Fibroblast of villous mesenchyme (primary cell): ENCODE measurements at regions not wholly inside any gene's neighbourhood (a gene's known extent, or its start where the extent isn't known, plus 50 kb on each side); places are given as distances from the start of the nearest gene placed in this dataset.
A peak's percentile ranks its signal among the peaks of the same experiment; 100 is the strongest.

ENCODE experiments used
- DNase-seq: peaks from one replicate; pipeline ENCODE4 v3.0.0-alpha.2; 2010; ENCODE audit warnings: low read depth
- H3K4me3 ChIP-seq: 2 replicates; pipeline ENCODE4 v1.5.1; 2011; ENCODE audit warnings: low read depth, mild to moderate bottlenecking, low read length
- TF ChIP-seq, protein P1 (sequence below): IDR thresholded peaks from 2 replicates; pipeline ENCODE4 v1.5.1; 2012; ENCODE audit warnings: low read depth, mild to moderate bottlenecking, low read length; ENCODE audit not compliant: insufficient read depth

DNA sequence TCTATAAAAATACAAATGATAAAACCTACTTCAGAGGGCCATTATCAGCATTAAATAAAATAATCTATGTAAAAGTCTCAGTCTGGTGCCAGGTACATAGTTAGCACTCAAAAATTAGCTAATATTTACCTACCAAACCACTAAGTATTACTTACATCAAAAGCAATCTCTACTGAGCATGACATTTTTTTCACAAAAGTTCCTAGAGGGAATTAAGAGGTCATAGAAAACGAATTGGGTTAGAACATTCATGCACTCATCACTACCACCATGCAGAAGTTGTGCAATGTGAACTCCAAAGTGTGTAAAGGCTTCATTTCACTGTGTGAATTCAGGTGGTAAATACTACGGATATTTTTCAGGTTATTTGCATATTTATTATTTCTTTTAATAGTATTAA lies 209.5 kb upstream of the FGF13 start:
- TF ChIP-seq, protein P1, sequence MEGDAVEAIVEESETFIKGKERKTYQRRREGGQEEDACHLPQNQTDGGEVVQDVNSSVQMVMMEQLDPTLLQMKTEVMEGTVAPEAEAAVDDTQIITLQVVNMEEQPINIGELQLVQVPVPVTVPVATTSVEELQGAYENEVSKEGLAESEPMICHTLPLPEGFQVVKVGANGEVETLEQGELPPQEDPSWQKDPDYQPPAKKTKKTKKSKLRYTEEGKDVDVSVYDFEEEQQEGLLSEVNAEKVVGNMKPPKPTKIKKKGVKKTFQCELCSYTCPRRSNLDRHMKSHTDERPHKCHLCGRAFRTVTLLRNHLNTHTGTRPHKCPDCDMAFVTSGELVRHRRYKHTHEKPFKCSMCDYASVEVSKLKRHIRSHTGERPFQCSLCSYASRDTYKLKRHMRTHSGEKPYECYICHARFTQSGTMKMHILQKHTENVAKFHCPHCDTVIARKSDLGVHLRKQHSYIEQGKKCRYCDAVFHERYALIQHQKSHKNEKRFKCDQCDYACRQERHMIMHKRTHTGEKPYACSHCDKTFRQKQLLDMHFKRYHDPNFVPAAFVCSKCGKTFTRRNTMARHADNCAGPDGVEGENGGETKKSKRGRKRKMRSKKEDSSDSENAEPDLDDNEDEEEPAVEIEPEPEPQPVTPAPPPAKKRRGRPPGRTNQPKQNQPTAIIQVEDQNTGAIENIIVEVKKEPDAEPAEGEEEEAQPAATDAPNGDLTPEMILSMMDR, result no peak
- H3K4me3 ChIP-seq, result no peak overlapping the region
- no peak for DNase-seq

DNA sequence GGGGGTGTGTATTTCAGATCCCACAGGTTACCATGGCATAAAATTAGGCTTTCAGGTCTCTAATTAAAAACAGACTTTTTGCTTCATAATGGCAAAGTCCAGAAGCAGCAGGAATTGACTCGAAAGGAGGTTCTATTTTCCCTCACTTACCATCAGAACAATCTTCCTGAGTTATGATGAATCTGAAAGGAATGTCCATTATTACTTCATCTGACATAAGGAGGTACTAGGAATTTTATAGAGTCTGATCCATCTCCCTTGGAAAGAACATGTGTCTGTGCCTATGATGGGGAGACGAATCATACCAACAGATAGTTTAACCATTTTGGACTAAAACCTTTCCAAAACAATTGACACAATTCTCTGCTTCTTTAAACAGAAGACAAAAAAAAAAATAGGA lies 206.3 kb upstream of the FGF13 start:
- DNase-seq, result peak; percentile 52
- TF ChIP-seq, protein P1, result no peak

DNA sequence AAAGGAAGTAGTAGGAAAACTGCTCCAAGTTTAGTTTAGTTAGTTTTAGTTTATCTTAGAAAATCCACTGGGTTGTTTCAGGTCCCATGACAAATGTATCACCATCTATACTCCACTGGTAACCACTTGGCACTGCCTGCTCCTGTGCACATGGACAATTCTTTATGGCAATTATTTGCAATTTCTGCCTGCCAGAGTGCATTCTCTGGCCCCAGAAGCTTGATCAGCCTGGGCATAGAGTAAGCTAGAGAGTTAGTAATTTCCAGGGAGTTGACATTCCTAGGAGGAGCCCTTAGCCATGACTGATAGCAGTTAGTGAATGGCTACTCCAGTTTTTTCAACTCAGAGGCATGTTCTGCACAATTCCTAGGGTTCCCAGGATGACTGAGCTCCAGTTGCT lies 203.2 kb upstream of the FGF13 start:
- TF ChIP-seq, protein P1, result no peak
- H3K4me3 ChIP-seq, result no peak overlapping the region
- no peak for DNase-seq

More for the DNA sequence above, 206.3 kb upstream of the FGF13 start:
- H3K4me3 ChIP-seq, result no peak overlapping the region

DNA sequence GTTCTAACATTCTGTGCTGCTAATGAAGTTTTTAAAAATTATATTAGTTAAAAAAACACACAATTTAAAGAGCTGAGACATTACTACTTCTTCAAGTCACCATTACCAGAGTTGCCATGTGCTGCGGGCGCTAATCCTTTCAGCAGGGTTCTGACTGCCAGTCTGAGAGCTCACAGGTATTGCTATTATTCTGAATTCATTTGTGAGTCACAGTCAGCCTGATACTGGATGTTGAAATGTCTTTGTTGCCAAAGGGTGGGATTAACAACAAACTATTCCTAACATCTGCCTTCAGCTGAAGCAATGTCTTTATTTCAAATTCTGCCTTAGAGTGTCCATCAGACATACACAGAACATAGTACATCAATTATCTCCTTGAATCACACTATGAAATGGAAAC lies 197.1 kb upstream of the FGF13 start:
- no peak overlapping the region for H3K4me3 ChIP-seq
- TF ChIP-seq, protein P1, result no peak
- DNase-seq, result no peak

DNA sequence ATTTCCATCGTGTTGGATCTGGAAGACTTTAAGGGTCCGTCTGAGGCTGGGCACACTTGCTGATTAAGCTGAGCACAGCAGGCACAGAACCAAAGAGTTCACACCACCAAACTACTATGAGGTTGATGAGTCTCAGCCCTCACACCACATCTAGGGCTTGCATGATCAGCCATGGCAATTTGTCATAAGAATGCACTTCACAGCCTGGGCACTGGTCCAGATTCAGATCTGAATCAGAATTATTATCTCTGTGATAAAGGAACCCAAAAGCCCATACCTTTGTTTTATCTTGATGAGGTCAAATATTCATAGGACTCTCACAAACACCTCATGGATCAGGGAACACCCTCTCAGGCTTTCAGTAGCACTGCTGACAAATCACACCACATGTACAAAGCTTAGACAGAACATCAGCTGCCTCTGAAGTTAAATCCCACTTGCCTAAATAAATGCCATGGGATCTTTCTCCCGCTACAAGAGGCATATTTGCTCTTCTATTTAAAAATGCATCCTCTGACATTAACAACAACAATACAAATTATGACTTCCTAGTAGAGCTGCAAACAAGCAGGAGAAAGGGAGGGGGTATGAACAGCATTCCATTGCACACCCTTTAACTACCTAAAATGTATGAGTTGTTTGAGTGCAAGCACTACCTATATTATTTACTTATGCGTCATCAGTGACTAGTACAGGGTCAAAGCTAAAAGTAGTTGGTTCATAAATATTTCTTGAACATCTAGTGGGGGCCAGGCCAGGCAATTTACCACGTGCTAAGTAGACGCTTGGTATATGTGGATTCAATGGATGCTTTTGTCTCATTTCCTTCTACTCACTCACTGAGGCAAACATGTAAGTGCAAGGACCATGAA lies 186.3 kb upstream of the FGF13 start:
- TF ChIP-seq, protein P1, result no peak
- no peak overlapping the region for H3K4me3 ChIP-seq
- peak; percentile 10 for DNase-seq

DNA sequence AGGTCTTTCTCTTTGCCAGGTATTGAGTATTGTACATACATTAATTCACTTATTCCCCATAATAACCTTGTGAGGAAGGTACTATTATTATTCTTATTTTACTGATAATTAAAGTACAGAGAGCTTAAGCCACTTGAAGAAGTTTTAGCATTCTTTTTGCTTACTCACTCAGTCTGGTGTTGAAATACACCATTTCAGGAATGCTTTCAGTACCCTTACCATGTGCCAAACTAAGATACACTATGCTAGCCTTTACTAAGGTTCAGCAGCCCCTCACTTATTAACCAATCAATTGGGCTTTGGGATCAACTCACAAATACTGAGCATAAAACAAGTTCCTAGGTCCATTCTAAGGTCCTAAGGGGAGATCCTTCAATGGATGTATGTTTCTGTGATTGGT lies 179.0 kb upstream of the FGF13 start:
- no peak for DNase-seq
- no peak overlapping the region for H3K4me3 ChIP-seq
- TF ChIP-seq, protein P1, result no peak
